K562 (cell line): ENCODE measurements at regions not wholly inside any gene's neighbourhood (a gene's known extent, or its start where the extent isn't known, plus 50 kb on each side); places are given as distances from the start of the nearest gene placed in this dataset.

Experiments
- HSF4 ChIP-seq: fragments of 250-450 bp; sonication (Bioruptor Pico); IDR thresholded peaks from 2 replicates; pipeline ENCODE4 v2.1.2; 2022; ENCODE audit warnings: mild to moderate bottlenecking, moderate library complexity, borderline replicate concordance
- MEF2D ChIP-seq: conservative IDR thresholded peaks from 2 replicates; pipeline ENCODE4 v1.6.1; 2016; ENCODE audit warnings: low read depth, missing genetic modification characterization, missing compliant biosample characterization
- MYBL2 ChIP-seq, 2 experiments: fragments of 450-650 bp in 1 of 2; sonication (generic) in 1 of 2; formaldehyde crosslinking in 1 of 2; IDR thresholded peaks; 2 replicates each; pipeline versions ENCODE4 v1.6.1 to v1.8.1; 2017 to 2022; ENCODE audit warnings: borderline replicate concordance in 1 of 2, inconsistent platforms in 1 of 2, low read depth in 1 of 2, mild to moderate bottlenecking in 1 of 2, missing genetic modification reagents in 1 of 2, moderate library complexity in 1 of 2
- PML ChIP-seq: IDR thresholded peaks from 2 replicates; pipeline ENCODE4 v1.6.1; 2012; ENCODE audit warnings: low read length, inconsistent platforms

DNA sequence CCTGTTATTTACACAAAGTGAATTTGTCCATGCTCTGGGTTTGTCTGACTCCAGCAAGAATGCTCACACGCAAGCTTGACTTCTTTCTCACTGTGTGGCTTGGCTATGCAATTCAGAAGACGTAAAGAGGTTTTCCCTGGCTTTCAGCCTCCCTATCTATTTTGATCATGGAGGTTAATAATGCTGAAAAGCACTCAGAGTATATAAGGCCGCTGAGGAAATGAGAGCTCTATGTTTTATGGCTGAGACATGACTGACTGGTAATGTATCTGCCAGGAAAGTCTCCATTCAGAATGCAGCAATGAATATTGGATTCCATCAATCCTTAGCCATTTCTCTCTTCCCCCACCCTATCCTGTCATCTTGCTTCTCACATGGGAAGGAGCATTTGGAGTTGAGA, 417.3 kb downstream of the DMAC1 start:
- TF ChIP-seq HSF4 (CRISPR knock-in tag) (no peak), MYBL2 (IDR thresholded peaks at IDR 0.05; ENCODE audit: low read depth) (no peak), MYBL2 (CRISPR knock-in tag; IDR thresholded peaks at IDR 0.05; ENCODE audit: borderline replicate concordance) (no peak), MEF2D (tag) (no peak), PML (no peak)
